Fibroblast of skin of right quadriceps (primary cell): ENCODE measurements at regions not wholly inside any gene's neighbourhood (a gene's known extent, or its start where the extent isn't known, plus 50 kb on each side); places are given as distances from the start of the nearest gene placed in this dataset.
A peak's percentile ranks its signal among the peaks of the same experiment; 100 is the strongest.
"Not testable (repeated sequence)": the region's sequence is repeated elsewhere in the genome, so short reads cannot be mapped to it uniquely, and the experiment has no call there.

Source experiments
- DNase-seq: peaks from one replicate; pipeline ENCODE4 v3.0.0-alpha.2; 2013

DNA sequence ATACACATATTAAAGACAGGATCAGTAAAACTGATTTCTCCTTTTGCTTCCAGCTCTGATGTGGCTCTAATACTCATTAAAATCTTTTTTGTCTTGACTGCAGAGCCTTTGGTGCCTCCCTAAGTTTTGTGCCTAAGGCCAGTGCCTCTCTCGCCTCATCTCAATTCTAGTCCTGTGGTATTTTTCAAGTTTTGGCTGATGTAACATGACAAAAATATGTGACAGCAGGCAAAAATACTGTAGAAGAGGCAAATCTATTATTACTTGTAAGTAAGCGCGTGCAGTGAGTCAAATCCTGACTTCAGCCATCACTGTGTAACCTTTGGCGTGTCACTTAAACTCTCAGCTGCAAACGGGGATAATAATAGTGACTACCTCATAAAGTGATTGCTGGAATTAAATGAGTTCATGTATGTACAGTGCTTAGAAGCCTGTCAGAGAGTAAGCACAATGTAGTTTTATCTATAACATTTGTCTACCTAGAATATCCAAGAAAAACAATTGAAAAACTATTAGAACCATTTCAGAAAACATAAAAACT, 74.0 kb downstream of the MAB21L3 start:
- DNase-seq, result no peak

DNA sequence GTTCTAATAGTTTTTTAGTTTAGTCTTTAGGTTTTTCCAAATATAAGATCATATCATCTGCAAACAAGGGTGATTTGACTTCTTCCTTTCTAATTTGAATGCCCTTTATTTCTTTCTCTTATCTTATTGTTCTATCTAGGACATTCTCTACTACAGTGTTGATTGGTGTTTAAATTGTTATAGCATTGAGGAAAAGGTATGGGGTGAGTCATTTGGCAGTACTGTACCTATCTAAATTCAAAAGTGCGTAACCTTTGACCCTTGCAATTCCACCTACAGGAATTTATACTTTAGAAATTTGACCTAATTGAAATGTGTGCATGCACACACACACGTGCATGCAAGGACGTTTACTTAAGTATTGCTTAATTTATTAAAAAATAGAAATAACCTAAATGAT, 78.3 kb downstream of the MAB21L3 start:
- no peak for DNase-seq

DNA sequence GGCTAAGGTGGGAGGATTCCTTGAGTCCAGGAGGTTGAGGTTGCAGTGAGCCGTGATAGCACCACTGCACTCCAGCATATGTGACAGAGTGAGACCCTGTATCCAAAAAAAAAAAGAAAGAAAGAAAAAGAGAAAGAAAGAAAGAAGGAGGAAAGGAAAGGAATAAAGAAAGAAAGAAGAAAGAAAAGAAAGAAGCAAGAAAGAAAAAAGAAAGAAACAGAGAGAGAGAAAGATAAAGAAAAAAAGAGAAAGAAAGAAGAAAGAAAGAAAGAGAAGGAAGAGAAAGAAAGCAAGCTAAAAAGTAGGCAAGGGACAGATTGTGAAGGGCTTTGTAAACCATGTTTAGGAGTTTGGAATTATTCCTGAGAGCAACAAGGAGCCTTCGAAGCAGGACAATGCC, 80.1 kb downstream of the MAB21L3 start:
- no peak for DNase-seq

- DNase-seq, result no peak
Observed at GRCh38 chr1:116193768-116194167, 82.6 kb downstream of the MAB21L3 start.

DNA sequence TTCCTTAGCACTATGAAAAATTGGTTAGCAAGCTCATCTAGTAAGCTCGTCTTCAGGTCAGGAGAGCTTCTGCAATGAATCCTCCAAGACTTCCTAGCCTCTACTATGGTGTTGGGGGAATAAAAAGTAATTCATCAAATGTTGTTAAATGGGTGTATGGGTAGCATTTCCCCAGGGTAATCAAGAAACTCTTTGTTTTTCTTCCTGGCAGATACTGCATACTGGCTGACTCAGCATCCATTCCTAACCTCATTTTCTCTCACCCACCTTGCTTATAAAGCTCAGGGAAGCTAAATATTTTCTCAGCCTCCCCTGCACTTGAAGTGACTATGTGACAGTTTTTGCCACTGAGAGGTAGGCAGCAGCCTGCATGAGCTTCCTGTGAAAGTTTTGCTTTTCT, 83.4 kb downstream of the MAB21L3 start:
- no peak for DNase-seq

GRCh38 chr1:116195077-116195868, 84.1 kb downstream of the MAB21L3 start:
- DNase-seq, result no peak

DNA sequence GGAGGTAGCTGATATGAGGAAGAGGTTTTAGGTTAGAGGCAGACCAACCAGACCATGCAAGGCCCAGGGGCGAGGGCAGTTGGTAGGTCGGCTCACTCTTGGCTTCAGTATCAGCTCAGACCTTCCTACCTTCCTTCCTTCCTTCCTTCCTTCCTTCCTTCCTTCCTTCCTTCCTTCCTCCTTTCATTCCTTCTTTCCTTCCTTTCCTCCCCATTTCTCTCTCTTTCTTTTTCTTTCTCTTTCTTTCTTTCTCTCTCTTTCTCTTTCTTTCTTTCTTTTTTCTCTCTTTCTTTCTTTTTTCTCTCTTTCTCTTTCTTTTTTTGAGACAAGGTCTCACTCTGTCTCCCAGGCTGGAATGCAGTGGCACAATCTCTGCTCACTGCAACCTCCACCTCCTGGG, 89.1 kb downstream of the MAB21L3 start:
- not testable (repeated sequence) for DNase-seq

- DNase-seq, result peak; percentile 19
Observed at GRCh38 chr1:116201911-116202310, 90.7 kb downstream of the MAB21L3 start.

- no peak for DNase-seq
Observed at GRCh38 chr1:116203181-116203723, 92.1 kb downstream of the MAB21L3 start.

DNA sequence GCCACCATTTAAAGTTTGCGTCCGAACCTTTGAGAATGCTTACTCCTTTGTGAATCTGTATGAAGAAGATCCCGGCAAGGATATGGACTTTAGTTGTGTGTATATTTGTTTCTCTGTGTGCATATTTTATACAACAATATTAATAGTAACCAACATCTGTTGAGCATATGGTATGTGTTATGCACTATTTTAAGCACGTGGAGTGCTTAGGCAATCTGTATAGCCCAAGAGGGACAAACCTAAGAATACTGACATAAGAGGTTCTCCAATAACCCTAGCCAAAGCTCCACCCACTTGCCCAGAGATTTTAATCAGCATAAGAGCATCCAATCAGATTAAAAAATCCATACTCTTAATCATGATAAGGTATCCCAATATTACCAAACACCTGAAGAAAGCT, 92.7 kb downstream of the MAB21L3 start:
- DNase-seq, result no peak

DNA sequence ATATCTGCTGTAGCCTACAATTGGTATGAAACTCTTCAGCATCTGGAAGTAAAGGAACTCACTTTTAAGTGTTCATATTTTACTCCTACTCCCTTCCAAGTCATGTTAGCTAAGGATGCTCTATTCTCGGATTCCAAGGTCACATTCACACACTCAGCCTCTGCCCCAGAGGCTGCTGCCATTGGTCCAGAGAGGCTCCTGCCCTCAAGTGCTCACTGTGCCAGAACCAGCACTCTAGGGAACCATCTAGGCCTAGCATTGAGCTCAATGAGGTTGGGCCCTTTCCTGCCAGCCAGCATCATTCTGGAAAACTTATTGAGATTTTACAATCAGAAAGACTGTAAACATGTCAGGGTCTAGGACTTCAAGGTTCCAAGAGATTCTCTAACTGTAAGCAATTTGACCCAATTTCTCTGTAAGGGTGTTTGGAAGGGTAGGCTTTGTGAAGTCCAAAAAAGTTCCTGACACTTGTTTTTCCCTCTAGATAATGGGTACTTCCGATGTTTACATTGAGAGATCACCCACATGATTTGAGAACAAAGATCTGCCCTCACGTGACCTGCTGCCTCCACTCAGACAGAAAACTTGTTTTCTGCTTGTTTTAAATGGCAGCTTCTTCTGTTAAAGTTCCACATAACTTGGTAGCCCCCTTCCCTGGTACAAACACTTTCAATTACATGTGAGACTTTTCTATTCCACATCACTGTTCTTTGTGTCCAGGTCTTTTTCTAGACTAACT, 94.9 kb downstream of the MAB21L3 start:
- no peak for DNase-seq

- no peak for DNase-seq
Observed at GRCh38 chr1:116207126-116207735, 96.0 kb downstream of the MAB21L3 start.

DNA sequence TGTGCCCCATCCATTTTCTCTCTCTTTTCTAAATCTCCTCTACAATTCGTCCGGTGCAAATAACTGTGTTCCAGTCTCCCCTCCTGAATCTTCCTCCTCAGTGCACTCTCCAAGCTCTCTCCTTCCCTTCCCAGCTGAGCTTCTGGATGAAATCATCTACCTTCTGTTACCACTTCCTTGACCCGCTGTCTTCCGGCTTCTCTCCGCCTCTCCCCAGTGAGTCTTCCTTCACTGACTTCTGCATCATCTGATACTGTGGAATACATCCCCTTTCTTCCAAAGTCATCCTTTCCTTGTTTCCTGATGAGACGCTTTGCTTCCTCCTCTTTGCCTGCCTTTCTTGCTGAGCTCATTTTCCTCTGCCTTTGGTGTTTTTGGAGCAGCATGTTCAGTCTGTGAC, 96.9 kb downstream of the MAB21L3 start:
- no peak for DNase-seq

GRCh38 chr1:116211294-116211693, 100.1 kb downstream of the MAB21L3 start:
- DNase-seq, result no peak

DNA sequence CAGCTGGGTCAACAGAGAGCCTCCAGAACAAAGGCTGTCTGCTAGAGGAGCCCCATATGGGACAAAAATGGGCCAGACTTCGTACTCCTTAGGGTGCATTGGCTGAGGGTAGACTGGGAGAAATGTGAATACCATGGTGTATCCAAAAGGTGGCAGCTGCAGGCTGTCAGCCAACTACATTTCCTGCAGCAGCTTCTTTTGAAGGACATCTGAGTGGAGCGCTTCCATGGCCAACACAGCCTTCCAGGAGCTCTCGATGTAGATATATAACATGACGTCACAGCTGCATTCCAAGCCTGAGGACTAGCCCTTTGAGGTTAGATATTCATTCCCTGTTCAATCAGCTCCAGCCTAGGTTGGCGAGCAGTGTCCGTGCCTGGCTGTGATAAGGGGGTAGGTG, 107.7 kb downstream of the MAB21L3 start:
- DNase-seq, result no peak

DNA sequence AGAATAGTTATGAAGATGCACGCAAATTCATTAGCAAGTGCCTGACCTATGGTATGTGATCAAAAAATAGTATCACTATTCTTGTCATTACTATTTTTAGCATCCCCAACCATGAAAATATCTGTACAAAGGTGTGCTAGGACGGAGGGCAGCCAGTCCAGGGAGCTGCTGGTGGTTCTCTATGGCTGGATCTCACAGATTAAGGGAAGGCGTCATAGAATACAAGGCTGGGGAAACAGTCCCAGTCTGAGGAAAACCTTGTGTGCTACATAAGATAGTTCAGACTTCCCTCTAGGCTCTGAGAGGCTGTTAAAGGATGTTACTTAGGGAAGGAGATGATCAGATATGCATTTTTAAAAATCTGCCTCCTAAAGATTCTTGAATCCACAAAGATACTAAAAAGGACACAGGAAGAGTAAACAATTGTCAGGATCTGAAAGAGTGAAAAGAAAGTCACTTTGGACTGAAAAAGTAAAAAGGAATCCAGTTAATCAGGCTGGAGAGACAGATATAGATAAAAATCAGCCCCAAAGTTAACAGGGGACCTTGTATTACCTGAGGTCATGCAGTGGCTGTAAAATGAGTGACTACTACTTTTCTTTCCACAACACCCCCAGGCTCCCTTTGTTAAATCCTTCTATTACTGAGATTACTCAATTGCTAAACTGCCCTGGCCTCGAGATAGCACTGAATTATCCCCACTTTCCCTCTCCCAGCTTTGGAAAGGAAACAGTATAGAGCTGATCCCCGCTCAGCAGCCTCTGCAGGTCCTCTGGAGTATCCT, 108.6 kb downstream of the MAB21L3 start:
- no peak for DNase-seq

GRCh38 chr1:116224111-116224510, 112.9 kb downstream of the MAB21L3 start:
- DNase-seq, result no peak

GRCh38 chr1:116224561-116224960, 113.4 kb downstream of the MAB21L3 start:
- no peak for DNase-seq

DNA sequence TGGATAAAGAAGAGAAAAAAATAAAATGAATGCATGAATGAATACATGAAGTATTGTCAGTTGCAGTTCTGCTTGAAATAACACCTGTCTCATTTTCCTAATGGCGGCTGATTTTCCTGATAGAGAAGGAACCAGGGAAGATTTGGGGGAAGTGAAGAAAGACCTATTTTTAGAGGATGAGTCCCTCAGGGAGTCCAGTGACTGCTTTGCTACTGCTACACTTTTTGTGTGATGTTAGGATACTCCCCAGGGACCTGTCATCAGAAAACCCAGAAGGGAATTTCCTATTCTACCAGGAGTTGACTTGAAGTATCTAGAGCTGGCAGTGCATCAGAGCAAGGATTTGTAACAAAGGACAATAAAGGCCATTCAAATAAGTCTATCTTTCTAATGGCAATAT, 114.8 kb downstream of the MAB21L3 start:
- DNase-seq, result no peak

- no peak for DNase-seq
Observed at GRCh38 chr1:116228511-116228910, 117.3 kb downstream of the MAB21L3 start.

- DNase-seq, result no peak
Observed at GRCh38 chr1:116230712-116231111, 119.5 kb downstream of the MAB21L3 start.

DNA sequence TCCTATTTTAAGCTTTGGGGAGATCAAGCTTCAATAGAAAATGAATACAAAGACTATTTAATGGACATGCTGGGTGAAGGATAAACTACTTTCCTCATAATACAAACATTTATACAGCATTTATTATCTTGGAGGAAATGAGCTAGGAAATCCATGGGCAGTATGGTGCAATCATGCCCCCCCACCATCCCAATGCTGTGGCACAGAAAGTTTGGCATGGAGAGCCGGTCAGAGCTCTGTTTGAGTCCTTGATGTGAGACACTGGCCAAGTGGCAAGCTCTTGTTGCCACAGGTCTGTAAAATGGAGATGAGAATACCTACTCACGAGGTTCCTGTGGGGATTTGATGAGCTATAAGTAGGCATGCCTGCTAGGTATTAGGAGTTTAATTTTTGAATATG, 120.6 kb downstream of the MAB21L3 start:
- no peak for DNase-seq
